Body of pancreas (tissue), 4 donors: ENCODE measurements at regions not wholly inside any gene's neighbourhood (a gene's known extent, or its start where the extent isn't known, plus 50 kb on each side); places are given as distances from the start of the nearest gene placed in this dataset.

ENCODE experiments used
- POLR2A ChIP-seq, 3 donors: fragments of 450-650 bp; IDR thresholded peaks; one replicate each; pipeline ENCODE4 v1.6.1; 2016; ENCODE audit warnings: antibody characterized with exemption in 3 of 3, mild to moderate bottlenecking in 2 of 3
- TF ChIP-seq, protein P1 (sequence below), 7 experiments: fragments of 450-650 bp in 4 of 7; fragments of 200-600 bp in 3 of 7; sonication (generic) in 3 of 7; IDR thresholded peaks; one replicate each; pipeline ENCODE4 v1.5.1; 2016 to 2019; ENCODE audit warnings: antibody characterized with exemption in 7 of 7

DNA sequence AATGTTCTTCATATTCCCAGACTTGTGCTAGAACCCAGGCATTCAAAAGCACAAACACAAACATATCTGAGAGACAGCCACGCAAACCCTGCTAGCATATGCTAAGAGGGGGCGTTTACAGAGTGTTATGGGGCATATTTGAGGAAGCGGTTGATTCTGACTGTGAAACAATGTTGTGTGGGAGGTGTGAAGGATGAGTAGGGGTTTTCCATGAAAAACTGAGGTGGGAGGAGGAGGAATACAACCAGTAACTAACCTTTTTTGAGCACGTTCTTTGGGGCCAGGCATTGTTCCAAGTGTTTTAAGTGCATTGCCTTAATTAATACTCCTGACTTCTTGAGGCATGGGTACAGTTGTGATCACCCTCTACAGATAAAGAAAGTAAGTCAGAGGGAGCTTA is 499.5 kb downstream of the AACS start:
- TF ChIP-seq, protein P1, sequence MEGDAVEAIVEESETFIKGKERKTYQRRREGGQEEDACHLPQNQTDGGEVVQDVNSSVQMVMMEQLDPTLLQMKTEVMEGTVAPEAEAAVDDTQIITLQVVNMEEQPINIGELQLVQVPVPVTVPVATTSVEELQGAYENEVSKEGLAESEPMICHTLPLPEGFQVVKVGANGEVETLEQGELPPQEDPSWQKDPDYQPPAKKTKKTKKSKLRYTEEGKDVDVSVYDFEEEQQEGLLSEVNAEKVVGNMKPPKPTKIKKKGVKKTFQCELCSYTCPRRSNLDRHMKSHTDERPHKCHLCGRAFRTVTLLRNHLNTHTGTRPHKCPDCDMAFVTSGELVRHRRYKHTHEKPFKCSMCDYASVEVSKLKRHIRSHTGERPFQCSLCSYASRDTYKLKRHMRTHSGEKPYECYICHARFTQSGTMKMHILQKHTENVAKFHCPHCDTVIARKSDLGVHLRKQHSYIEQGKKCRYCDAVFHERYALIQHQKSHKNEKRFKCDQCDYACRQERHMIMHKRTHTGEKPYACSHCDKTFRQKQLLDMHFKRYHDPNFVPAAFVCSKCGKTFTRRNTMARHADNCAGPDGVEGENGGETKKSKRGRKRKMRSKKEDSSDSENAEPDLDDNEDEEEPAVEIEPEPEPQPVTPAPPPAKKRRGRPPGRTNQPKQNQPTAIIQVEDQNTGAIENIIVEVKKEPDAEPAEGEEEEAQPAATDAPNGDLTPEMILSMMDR (IDR thresholded peaks at IDR 0.05), result no peak
- TF ChIP-seq POLR2A (IDR thresholded peaks at IDR 0.05), result no peak
